Panc1 (cell line): ENCODE measurements at regions not wholly inside any gene's neighbourhood (a gene's known extent, or its start where the extent isn't known, plus 50 kb on each side); places are given as distances from the start of the nearest gene placed in this dataset.

ENCODE experiments used
- CTCF ChIP-seq: fragments of 450-650 bp; IDR thresholded peaks from 2 replicates; pipeline ENCODE4 v1.5.1; 2017; ENCODE audit warnings: mild to moderate bottlenecking
- POLR2AphosphoS5 ChIP-seq: IDR thresholded peaks from 2 replicates; pipeline ENCODE4 v1.6.1; 2012; ENCODE audit warnings: mild to moderate bottlenecking, low read depth, low read length, moderate library complexity
- REST ChIP-seq, 2 experiments: IDR thresholded peaks; 2 replicates each; pipeline ENCODE4 v1.6.1; 2011 to 2012; ENCODE audit warnings: low read depth in 2 of 2, control low read depth in 1 of 2, low read length in 1 of 2, mild to moderate bottlenecking in 1 of 2, moderate library complexity in 1 of 2; ENCODE audit not compliant: insufficient read depth in 1 of 2

- TF ChIP-seq CTCF (no peak), POLR2AphosphoS5 (no peak), REST (IDR thresholded peaks at IDR 0.05; ENCODE audit: insufficient read depth in 1 of 2, low read depth in 2 of 2, low read length in 1 of 2) (no peak)
Measured at GRCh38 chr2:2890246-2890645, 487.4 kb downstream of the EIPR1 start.
